ENCODE measurements at regions not wholly inside any gene's neighbourhood (a gene's known extent, or its start where the extent isn't known, plus 50 kb on each side); places are given as distances from the start of the nearest gene placed in this dataset.

DNA sequence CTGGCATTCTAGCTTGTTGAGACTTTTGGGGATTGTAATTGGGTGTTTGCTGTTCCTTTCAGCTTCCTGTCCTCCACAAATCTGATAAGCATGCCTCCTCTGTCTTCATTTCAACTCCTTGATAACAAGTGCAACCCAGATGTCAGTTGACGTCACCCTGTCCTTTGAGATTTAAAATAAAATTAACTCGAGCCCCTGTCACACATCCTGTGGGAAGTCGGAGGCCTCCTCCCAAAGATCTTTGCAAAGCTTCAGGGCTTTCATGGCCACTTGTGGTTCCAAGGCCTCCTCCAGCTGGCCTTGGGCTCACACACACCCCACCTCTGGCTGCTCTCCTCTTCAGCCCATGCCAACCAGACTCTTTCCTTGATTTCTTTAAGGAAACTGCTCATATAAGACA, 69.9 kb upstream of the ITGA6 start:
- no peaks in the 10 kb centered on the region for H3K36me3 Mint-ChIP-seq
- no peak overlapping the region for H3K27ac Mint-ChIP-seq
- H3K27me3 Mint-ChIP-seq (ENCODE audit: low read depth), result no peaks in the 10 kb centered on the region
- no peak for DNase-seq (ENCODE audit: low spot score in 2 of 2, unreplicated experiment in 2 of 2)
- H3K9me3 Mint-ChIP-seq, result no peaks in the 10 kb centered on the region
- H3K4me3 Mint-ChIP-seq, result no peak overlapping the region
- no peaks in the 10 kb centered on the region for H3K4me1 Mint-ChIP-seq
- TF ChIP-seq, protein P1, sequence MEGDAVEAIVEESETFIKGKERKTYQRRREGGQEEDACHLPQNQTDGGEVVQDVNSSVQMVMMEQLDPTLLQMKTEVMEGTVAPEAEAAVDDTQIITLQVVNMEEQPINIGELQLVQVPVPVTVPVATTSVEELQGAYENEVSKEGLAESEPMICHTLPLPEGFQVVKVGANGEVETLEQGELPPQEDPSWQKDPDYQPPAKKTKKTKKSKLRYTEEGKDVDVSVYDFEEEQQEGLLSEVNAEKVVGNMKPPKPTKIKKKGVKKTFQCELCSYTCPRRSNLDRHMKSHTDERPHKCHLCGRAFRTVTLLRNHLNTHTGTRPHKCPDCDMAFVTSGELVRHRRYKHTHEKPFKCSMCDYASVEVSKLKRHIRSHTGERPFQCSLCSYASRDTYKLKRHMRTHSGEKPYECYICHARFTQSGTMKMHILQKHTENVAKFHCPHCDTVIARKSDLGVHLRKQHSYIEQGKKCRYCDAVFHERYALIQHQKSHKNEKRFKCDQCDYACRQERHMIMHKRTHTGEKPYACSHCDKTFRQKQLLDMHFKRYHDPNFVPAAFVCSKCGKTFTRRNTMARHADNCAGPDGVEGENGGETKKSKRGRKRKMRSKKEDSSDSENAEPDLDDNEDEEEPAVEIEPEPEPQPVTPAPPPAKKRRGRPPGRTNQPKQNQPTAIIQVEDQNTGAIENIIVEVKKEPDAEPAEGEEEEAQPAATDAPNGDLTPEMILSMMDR (IDR thresholded peaks at IDR 0.05; ENCODE audit: unreplicated experiment), result no peak

- H3K9me3 Mint-ChIP-seq, result no peaks in the 10 kb centered on the region
- no peak overlapping the region for H3K27ac Mint-ChIP-seq
- H3K4me1 Mint-ChIP-seq, result no peaks in the 10 kb centered on the region
- TF ChIP-seq, protein P1 (IDR thresholded peaks at IDR 0.05; ENCODE audit: unreplicated experiment), result no peak
- H3K36me3 Mint-ChIP-seq, result no peaks in the 10 kb centered on the region
- no peak overlapping the region for H3K4me3 Mint-ChIP-seq
- H3K27me3 Mint-ChIP-seq (ENCODE audit: low read depth), result peaks cover 3% of the 10 kb centered on the region
- no peak for DNase-seq (ENCODE audit: low spot score in 2 of 2, unreplicated experiment in 2 of 2)
Observed at GRCh38 chr2:172358691-172359556, 68.5 kb upstream of the ITGA6 start.

- H3K27ac Mint-ChIP-seq, result no peak overlapping the region
- H3K27me3 Mint-ChIP-seq (ENCODE audit: low read depth), result peaks cover 3% of the 10 kb centered on the region
- H3K36me3 Mint-ChIP-seq, result no peaks in the 10 kb centered on the region
- no peaks in the 10 kb centered on the region for H3K4me1 Mint-ChIP-seq
- no peaks in the 10 kb centered on the region for H3K9me3 Mint-ChIP-seq
- no peak overlapping the region for H3K4me3 Mint-ChIP-seq
- no peak for DNase-seq (ENCODE audit: low spot score in 2 of 2, unreplicated experiment in 2 of 2)
- TF ChIP-seq, protein P1 (IDR thresholded peaks at IDR 0.05; ENCODE audit: unreplicated experiment), result no peak
Observed at GRCh38 chr2:172361360-172361759, 66.0 kb upstream of the ITGA6 start.

- Mint-ChIP-seq H3K27ac (no peak overlapping the region), H3K4me3 (no peak overlapping the region), H3K27me3 (ENCODE audit: low read depth) (peaks cover 3% of the 10 kb centered on the region), H3K4me1 (no peaks in the 10 kb centered on the region), H3K9me3 (no peaks in the 10 kb centered on the region), H3K36me3 (no peaks in the 10 kb centered on the region)
- TF ChIP-seq, protein P1 (IDR thresholded peaks at IDR 0.05; ENCODE audit: unreplicated experiment), result no peak
- DNase-seq (ENCODE audit: low spot score in 2 of 2, unreplicated experiment in 2 of 2), result no peak
Observed at GRCh38 chr2:172361840-172362239, 65.5 kb upstream of the ITGA6 start.

DNA sequence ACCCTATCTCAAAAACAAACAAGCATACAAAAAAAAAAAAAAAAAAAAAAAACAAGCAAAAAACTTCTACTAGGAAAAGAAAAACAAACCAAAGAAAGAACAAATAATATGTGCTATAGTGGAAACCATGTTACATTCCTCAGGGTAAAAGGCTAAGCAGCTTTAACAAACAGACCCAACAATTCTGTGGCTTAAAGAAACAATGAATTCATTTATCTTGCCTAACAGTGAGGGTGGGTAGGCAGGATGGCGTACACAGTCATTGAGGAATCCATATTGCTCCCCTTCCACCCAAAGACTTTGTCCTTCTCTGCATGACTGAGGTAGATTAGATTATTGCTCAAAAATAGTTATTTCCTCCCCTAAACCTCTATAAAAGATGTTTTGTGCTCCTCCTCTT, 63.1 kb upstream of the ITGA6 start:
- no peaks in the 10 kb centered on the region for H3K4me1 Mint-ChIP-seq

More for the DNA sequence above, 63.1 kb upstream of the ITGA6 start:
- peaks cover 13% of the 10 kb centered on the region for H3K9me3 Mint-ChIP-seq
- TF ChIP-seq, protein P1 (IDR thresholded peaks at IDR 0.05; ENCODE audit: unreplicated experiment), result no peak
- H3K4me3 Mint-ChIP-seq, result no peak overlapping the region
- peaks cover 3% of the 10 kb centered on the region for H3K27me3 Mint-ChIP-seq (ENCODE audit: low read depth)
- peaks cover 5% of the 10 kb centered on the region for H3K36me3 Mint-ChIP-seq
- DNase-seq (ENCODE audit: low spot score in 2 of 2, unreplicated experiment in 2 of 2), result no peak
- no peak overlapping the region for H3K27ac Mint-ChIP-seq
